ENCODE measurements at regions not wholly inside any gene's neighbourhood (a gene's known extent, or its start where the extent isn't known, plus 50 kb on each side); places are given as distances from the start of the nearest gene placed in this dataset.

DNA sequence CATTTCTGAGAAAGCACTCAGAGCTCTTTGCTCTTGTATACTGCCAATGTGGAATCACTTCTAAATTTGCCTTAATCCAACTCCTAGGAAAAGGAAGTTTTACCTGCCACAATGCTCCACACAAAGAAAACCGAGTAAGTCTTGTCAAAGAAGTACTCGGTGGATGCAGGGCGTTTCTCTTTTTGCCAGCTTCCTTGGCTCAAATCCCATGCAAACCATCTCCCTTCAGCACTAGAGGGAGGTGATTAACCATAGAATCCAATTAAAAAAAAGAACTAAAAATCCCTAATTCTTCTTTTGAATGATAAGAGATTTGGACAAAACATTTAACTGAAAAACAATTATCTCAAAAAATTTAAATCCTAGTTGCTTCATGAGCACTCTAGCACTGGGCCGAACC lies 129.0 kb downstream of the RPRM start:
- TF ChIP-seq, protein P1, sequence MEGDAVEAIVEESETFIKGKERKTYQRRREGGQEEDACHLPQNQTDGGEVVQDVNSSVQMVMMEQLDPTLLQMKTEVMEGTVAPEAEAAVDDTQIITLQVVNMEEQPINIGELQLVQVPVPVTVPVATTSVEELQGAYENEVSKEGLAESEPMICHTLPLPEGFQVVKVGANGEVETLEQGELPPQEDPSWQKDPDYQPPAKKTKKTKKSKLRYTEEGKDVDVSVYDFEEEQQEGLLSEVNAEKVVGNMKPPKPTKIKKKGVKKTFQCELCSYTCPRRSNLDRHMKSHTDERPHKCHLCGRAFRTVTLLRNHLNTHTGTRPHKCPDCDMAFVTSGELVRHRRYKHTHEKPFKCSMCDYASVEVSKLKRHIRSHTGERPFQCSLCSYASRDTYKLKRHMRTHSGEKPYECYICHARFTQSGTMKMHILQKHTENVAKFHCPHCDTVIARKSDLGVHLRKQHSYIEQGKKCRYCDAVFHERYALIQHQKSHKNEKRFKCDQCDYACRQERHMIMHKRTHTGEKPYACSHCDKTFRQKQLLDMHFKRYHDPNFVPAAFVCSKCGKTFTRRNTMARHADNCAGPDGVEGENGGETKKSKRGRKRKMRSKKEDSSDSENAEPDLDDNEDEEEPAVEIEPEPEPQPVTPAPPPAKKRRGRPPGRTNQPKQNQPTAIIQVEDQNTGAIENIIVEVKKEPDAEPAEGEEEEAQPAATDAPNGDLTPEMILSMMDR (IDR thresholded peaks at IDR 0.05; ENCODE audit: low read depth, low read length) = no peak
- TF ChIP-seq EZH2phosphoT487 (IDR thresholded peaks at IDR 0.05; ENCODE audit: low read depth) = no peak
